Endothelial cell of umbilical vein (primary cell): ENCODE measurements at regions not wholly inside any gene's neighbourhood (a gene's known extent, or its start where the extent isn't known, plus 50 kb on each side); places are given as distances from the start of the nearest gene placed in this dataset.

ENCODE experiments used
- BruUV-seq: library from RNA; stranded (reverse); fragments of 400-500 nt; replicated peaks from 2 replicates; lab custom pipeline; 2021; lab: Mats Ljungman, UMichigan
- CTCF ChIA-PET: fragments of 300-600, 350-600 bp; sonication (Branson Sonifier 250); formaldehyde crosslinking; loops from one replicate; lab custom pipeline; 2021; ENCODE audit warnings: antibody characterized with exemption, inconsistent platforms; lab: Charles Lee
- POLR2A ChIA-PET: fragments of 300-600, 350-600 bp; sonication (Branson Sonifier 250); formaldehyde crosslinking; loops from one replicate; lab custom pipeline; 2021; ENCODE audit warnings: antibody characterized with exemption, inconsistent platforms; lab: Charles Lee
- DNase-seq: peaks from one replicate; pipeline ENCODE4 v3.0.0-alpha.2; 2011; ENCODE audit warnings: low read depth, low spot score
- FAIRE-seq: peaks from 2 replicates; lab custom pipeline; 2011; peaks lifted over from hg19 to GRCh38; lab: Jason Lieb, UNC
- H2AFZ ChIP-seq: 2 replicates; pipeline ENCODE4 v1.6.0; 2012; ENCODE audit warnings: low read depth, low read length, control low read depth, inconsistent platforms
- H3K27ac ChIP-seq: 2 replicates; pipeline ENCODE4 v1.5.1; 2011; ENCODE audit warnings: low read depth, mild to moderate bottlenecking, control low read depth, low read length, moderate library complexity; ENCODE audit not compliant: insufficient read depth
- H3K27me3 ChIP-seq, 2 experiments: 2 replicates each; pipeline versions ENCODE4 v1.6.0 to v1.6.1; 2011; ENCODE audit warnings: low read length in 2 of 2, mixed read lengths in 1 of 2; ENCODE audit not compliant: control insufficient read depth in 2 of 2, insufficient read depth in 2 of 2
- H3K36me3 ChIP-seq, 2 experiments: 2 replicates in 1 of 2; 3 replicates in 1 of 2; pipeline ENCODE4 v1.5.1; 2011; ENCODE audit warnings: low read length in 2 of 2, mild to moderate bottlenecking in 1 of 2, moderate library complexity in 1 of 2; ENCODE audit not compliant: control insufficient read depth in 2 of 2, insufficient read depth in 2 of 2; ENCODE audit errors: extremely low read depth in 1 of 2
- H3K4me1 ChIP-seq: 3 replicates; pipeline ENCODE4 v1.5.1; 2011; ENCODE audit warnings: mild to moderate bottlenecking, low read length; ENCODE audit not compliant: control insufficient read depth, insufficient read depth; ENCODE audit errors: extremely low read depth
- H3K4me2 ChIP-seq: 2 replicates; pipeline ENCODE4 v1.6.1; 2011; ENCODE audit warnings: low read length, control low read depth, mixed read lengths; ENCODE audit not compliant: insufficient read depth
- H3K4me3 ChIP-seq, 3 experiments: fragments of 200-600 bp in 1 of 3; sonication (generic), shearing (Covaris generic) in 1 of 3; replicated peaks in 1 of 3; 2 replicates each; pipeline ENCODE4 v1.5.1; 2011 to 2016; ENCODE audit warnings: control low read depth in 3 of 3, low read length in 3 of 3, mild to moderate bottlenecking in 2 of 3, inconsistent platforms in 1 of 3, low read depth in 1 of 3, moderate library complexity in 1 of 3; ENCODE audit not compliant: insufficient read depth in 1 of 3
- H3K79me2 ChIP-seq: 2 replicates; pipeline ENCODE4 v1.6.0; 2012; ENCODE audit warnings: low read length, inconsistent platforms; ENCODE audit not compliant: control insufficient read depth, insufficient read depth
- H3K9ac ChIP-seq: replicated peaks from 2 replicates; pipeline ENCODE3; 2011; ENCODE audit warnings: low read length, control low read depth; ENCODE audit not compliant: insufficient read depth; ENCODE audit errors: extremely low read depth
- H3K9me1 ChIP-seq: replicated peaks from 3 replicates; pipeline ENCODE4 v1.6.0; 2011; ENCODE audit warnings: mild to moderate bottlenecking, low read length; ENCODE audit not compliant: control insufficient read depth, insufficient read depth; ENCODE audit errors: extremely low read depth
- H3K9me3 ChIP-seq: replicated peaks from 2 replicates; pipeline ENCODE4 v1.5.1; 2012; ENCODE audit warnings: low read length, inconsistent platforms; ENCODE audit not compliant: control insufficient read depth, insufficient read depth
- H4K20me1 ChIP-seq: replicated peaks from 2 replicates; pipeline ENCODE3; 2011; ENCODE audit warnings: mild to moderate bottlenecking, low read length; ENCODE audit not compliant: control insufficient read depth, insufficient read depth; ENCODE audit errors: extremely low read depth
- CTCF ChIP-seq, 2 donors: IDR thresholded peaks; 1 replicate in 1 of 2; 2 replicates in 1 of 2; pipeline ENCODE4 v1.5.1; 2011; ENCODE audit warnings: low read length in 2 of 2, mild to moderate bottlenecking in 2 of 2, moderate library complexity in 2 of 2, control low read depth in 1 of 2, inconsistent platforms in 1 of 2, low read depth in 1 of 2; ENCODE audit not compliant: insufficient read depth in 1 of 2; ENCODE audit errors: extremely low read depth in 1 of 2
- EZH2 ChIP-seq: IDR thresholded peaks from 2 replicates; pipeline ENCODE4 v1.6.1; 2012; ENCODE audit warnings: borderline replicate concordance, low read depth, mild to moderate bottlenecking, moderate library complexity, low read length, inconsistent platforms; ENCODE audit not compliant: severe bottlenecking
- FOS ChIP-seq: IDR thresholded peaks from 2 replicates; pipeline ENCODE4 v1.6.1; 2011; ENCODE audit warnings: mild to moderate bottlenecking, low read length, moderate library complexity, borderline replicate concordance; ENCODE audit not compliant: insufficient read depth
- GATA2 ChIP-seq: IDR thresholded peaks from 2 replicates; pipeline ENCODE4 v1.7.0; 2011; ENCODE audit warnings: low read depth, mild to moderate bottlenecking, moderate library complexity, mixed read lengths, low read length; ENCODE audit not compliant: insufficient read length, insufficient read depth
- JUN ChIP-seq: IDR thresholded peaks from 2 replicates; pipeline ENCODE4 v1.6.1; 2011; ENCODE audit warnings: borderline replicate concordance, low read depth; ENCODE audit not compliant: insufficient read length, insufficient read depth
- MAX ChIP-seq: IDR thresholded peaks from 2 replicates; pipeline ENCODE4 v1.6.1; 2011; ENCODE audit not compliant: insufficient read depth, insufficient read length
- MYC ChIP-seq: IDR thresholded peaks from one replicate; pipeline ENCODE4 v1.6.1; 2011; ENCODE audit warnings: mild to moderate bottlenecking, low read depth, low read length
- POLR2A ChIP-seq: IDR thresholded peaks from 2 replicates; pipeline ENCODE4 v1.6.1; 2012; ENCODE audit warnings: low read depth, mild to moderate bottlenecking, control low read depth, low read length
- POLR2AphosphoS5 ChIP-seq: IDR thresholded peaks from 2 replicates; pipeline ENCODE4 v1.6.1; 2012; ENCODE audit warnings: low read depth, mild to moderate bottlenecking, control low read depth, low read length, moderate library complexity; ENCODE audit not compliant: insufficient read depth
- dilution Hi-C: fragments of 300-500 bp; cut with MboI; formaldehyde crosslinking; loops from one replicate; pipeline ENCODE4 v1.15.0; 2019; ENCODE audit warnings: low sequenced_read_pairs; ENCODE audit not compliant: extremely low pct_ligation_motif_present
- intact Hi-C: fragments of 100-400 bp; cut with micrococcal nuclease; formaldehyde crosslinking; loops from one replicate; pipeline ENCODE4 v1.10.0; 2022

- Histone ChIP-seq H3K4me2 (no peak overlapping the region), H3K9me1 (no peaks in the 10 kb centered on the region), H3K79me2 (no peaks in the 10 kb centered on the region), H3K27ac (no peak overlapping the region), H3K36me3 (no peaks in the 10 kb centered on the region), H2AFZ (no peak overlapping the region), H3K27me3 (no peaks in the 10 kb centered on the region), H3K9ac (no peak overlapping the region), H3K4me1 (no peaks in the 10 kb centered on the region), H4K20me1 (no peaks in the 10 kb centered on the region), H3K9me3 (peaks cover 4% of the 10 kb centered on the region), H3K4me3 (no peak overlapping the region)
- POLR2A ChIA-PET = no interaction called here
- intact Hi-C loops (no loop called here), dilution Hi-C loops (no loop called here)
- DNase-seq (no peak), FAIRE-seq (no peak)
- CTCF ChIA-PET = no interaction called here
- TF ChIP-seq POLR2AphosphoS5 (no peak), MAX (no peak), JUN (no peak), GATA2 (no peak), POLR2A (no peak), CTCF (IDR thresholded peaks at IDR 0.05; ENCODE audit: extremely low read depth in 1 of 2, insufficient read depth in 1 of 2, low read depth in 1 of 2, low read length in 2 of 2) (no peak), FOS (no peak), EZH2 (no peak), MYC (no peak)
- no TSS peak for BruUV-seq
Measured at GRCh38 chr16:8241408-8241807, 348.9 kb downstream of the TMEM114 start.
